Hepatic stellate cell (primary cell): ENCODE measurements at regions not wholly inside any gene's neighbourhood (a gene's known extent, or its start where the extent isn't known, plus 50 kb on each side); places are given as distances from the start of the nearest gene placed in this dataset.
"Not testable (repeated sequence)": the region's sequence is repeated elsewhere in the genome, so short reads cannot be mapped to it uniquely, and the experiment has no call there.

Source experiments
- DNase-seq: peaks from one replicate; pipeline ENCODE4 v3.0.0; 2011; ENCODE audit warnings: low spot score

DNA sequence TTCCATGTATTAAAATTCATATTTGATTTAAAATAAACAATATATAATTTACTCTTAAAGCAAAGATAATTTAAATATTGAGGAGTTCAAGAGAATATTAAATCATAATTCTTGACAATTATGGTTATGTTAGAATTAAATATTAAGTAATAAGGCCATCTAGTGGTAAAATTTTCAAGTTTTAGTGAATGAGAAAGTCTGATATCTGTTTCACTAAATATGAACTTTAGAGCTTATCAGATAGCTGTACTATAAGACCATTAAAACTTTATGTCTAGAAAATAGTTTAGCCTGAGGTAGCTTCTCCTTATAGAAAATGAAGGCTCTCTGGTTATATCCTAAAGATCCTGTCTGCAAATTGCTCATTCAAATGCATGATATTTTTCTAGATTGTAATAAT, 152.1 kb upstream of the PRSS12 start:
- DNase-seq = not testable (repeated sequence)

DNA sequence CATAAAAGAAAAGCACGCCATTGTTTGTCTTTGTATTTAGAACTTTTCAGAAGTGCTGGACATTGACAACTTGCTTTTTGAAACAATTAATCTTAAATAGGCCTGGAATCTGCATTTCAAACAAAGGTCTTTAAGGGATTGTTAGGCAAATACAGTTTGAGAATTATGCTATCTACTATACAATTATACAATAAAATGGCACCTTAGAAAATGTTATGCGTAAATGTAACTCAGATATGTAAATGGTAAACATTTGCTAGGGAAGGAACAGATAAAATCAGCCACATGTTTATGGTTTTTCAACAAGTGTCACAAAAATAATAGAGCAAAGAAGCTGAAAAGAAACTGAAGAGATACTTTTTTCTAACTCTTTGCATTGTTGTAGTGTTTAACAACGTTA, 152.7 kb upstream of the PRSS12 start:
- not testable (repeated sequence) for DNase-seq

DNA sequence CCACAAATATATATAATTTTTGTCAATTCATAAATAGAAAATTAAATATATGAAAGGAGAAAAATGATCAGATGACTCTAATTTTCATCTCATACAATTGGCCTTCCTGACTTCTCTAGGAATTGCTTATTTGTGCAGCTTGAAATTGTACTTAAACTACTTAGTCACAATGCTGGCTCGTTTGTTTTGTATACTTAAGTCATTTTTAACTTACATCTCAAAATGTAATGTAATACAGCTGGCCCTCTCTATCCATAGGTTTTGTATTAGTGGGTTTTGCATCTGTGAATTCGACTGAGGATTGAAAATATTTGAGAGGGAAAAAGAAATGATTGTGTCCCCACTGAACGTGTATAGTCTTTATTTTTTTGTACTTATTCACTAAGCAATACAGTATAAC, 160.1 kb upstream of the PRSS12 start:
- DNase-seq = not testable (repeated sequence)

DNA sequence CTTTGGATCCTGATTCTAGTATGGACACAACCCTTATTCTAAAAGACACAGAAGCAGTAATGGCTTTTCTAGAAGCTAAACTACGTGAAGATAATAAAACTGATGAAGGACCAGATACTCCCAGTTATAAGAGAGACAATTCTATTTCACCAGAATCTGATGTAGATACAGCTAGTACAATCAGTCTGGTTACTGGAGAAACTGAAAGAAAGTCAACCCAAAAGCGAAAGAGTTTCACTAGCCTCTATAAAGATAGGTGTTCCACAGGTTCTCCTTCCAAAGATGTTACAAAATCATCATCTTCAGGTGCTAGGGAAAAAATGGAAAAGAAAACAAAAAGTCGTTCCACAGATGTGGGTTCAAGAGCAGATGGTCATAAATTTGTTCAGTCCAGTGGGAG, 161.5 kb upstream of the PRSS12 start:
- not testable (repeated sequence) for DNase-seq

DNA sequence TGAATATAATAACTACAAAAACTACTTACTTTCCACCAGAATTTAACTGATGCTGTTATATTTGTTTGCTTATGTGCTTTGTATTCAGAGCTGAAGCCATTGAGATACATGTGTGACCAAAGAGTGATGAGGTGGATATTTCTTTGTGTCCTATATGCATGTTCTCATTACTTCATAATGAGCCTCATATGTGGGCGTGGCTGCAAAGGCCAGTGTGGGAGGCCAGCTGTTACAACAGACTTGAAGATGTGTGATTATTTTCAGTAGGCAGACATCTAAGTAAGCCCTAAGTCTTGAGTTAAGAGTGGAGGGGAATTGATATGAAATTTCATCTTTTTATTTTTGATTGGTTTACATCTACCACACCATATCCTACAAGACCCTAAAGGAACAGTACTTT, 163.3 kb upstream of the PRSS12 start:
- DNase-seq = not testable (repeated sequence)

DNA sequence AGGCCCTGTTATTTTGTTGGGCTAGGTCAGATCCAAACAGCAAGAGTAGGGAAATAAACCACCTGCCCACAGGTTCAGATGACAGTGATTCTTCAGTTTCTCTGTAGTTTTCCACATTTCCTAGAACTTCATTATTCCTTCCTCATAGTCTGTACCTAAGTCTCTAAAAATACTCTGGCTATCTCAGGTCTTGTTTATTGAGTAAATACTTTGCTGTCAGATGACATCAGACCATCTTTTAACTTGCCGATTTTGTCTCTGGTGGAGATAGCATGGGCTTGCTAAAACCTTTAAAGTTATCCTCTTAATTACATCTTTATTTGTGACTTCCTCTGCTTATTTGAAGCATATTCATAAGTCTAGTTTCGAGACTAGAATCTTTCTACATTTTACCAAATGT, 155.1 kb upstream of the METTL14 start:
- not testable (repeated sequence) for DNase-seq

DNA sequence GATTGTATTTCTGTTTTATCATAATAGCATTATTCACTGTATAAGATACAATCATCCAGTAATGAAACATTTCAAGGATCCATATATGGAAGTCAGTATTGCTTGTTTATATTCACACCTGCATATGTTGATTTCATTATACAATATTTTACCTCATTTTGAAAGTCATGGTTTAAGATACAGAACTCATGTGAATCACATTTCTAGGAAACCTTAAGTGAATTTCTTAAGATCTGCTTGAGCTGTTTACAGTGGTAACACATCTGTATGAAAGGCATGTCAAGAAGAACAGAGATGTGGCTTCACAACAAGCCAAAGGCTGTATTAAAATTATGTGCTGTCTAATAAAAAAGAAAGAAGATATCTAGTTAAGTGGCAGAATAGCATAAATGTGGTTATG, 153.2 kb upstream of the METTL14 start:
- DNase-seq = not testable (repeated sequence)

DNA sequence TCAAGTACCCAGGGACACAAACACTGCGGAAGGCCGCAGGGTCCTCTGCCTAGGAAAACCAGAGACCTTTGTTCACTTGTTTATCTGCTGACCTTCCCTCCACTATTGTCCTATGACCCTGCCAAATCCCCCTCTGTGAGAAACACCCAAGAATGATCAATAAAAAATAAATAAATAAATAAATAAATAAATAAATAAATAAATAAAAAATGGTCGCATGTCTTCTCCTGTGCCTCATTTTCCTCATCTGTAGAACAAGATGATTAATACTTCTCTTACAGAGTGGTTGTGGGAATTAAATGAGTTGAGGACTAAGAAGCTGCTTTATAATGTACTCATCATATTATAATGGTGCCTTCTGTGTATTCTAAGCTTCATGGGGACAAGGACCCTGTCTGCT, 149.4 kb upstream of the METTL14 start:
- DNase-seq = not testable (repeated sequence)

DNA sequence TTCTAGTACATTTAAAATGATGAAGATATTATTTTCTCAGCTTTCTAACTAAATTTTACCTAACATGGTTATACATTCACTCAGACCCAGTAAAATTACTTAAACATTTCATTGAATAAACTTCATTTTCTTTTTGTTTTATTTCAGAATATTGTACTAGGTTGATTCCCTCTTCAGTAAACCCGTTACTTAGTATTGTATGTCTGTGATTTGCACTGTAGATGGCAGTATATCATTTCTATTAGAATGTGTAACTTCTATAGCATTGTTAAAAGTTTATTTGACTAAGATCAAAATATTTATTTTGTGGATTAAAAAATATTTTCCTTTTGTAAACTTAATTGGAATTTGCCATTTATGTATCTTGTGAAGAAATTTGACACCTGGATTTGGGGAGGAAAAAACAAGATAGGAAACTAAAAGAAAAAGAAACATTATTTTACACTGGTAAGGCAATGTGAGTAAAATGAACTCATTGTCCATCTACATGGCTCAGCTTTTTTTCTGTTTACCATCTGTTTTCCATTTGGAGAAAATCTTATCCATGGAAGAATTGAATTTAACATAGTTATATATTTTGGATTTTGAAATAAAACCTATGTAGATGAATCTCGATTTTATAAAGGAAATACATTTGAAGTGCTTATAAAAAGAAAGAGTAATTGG, 145.6 kb upstream of the METTL14 start:
- peak; percentile 2 for DNase-seq

DNA sequence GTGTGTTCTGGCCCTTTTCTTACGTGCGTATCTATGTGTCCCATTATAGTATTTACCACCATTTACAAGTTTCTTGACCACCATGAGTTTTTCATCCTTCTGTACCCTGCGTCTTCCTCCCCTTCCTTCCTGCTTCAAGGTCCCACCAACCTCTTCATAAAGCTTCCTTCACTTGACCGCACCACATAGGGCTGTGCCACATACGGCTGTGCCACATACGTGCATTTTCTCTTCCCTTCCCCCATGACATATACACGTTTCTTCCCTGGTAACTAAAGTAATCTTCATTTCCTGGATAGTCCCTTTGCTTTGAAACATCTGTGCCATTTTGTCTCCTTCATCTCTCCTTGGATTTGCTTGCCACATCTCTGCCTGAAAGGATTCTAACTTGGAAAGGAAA, 128.6 kb upstream of the METTL14 start:
- not testable (repeated sequence) for DNase-seq

DNA sequence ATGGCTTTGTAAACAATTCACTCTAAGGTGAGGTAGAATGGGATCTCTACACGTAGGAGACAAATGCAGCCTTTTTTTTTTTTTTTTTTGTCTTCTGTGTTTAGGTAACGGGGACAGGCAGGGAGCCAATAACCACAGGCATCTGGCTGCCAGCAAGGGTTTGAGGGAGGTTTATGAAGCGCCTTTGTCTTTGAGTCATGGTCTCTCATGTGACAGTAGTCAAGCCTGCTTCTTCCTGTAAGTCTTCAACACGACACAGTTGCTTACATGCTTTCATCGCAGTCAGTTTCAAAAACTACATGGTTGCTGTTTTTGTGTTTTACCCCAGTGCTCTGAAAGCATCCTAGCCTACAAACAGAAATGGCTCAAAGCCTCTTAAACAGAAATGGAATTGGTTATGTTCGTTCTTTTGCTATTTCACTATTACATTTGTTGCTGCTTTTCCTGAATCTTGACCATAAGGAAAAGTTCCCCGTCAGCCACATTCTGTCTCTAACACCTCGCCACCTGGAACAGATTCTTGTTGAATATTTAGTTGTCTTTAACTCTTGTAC, 127.8 kb upstream of the METTL14 start:
- peak; percentile 8 for DNase-seq

DNA sequence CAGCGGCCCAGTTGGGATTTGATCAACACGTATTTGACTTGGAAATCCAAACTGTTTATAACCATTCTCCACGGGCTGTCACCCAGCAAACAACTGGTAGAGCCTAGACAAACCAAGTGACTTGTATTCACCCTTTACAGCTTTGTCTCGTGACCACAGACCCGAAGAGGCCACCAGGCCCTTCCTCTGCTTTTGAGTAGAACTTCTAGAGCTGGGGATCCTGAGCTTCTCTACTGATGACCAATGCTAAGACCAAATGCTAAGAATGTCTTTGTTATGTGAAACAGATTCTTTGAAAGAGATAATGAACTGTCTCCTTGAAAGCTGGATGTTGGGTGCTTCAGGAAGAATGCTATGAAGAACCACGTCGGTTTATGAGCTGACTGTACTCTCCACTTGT, 127.0 kb upstream of the METTL14 start:
- DNase-seq = not testable (repeated sequence)

DNA sequence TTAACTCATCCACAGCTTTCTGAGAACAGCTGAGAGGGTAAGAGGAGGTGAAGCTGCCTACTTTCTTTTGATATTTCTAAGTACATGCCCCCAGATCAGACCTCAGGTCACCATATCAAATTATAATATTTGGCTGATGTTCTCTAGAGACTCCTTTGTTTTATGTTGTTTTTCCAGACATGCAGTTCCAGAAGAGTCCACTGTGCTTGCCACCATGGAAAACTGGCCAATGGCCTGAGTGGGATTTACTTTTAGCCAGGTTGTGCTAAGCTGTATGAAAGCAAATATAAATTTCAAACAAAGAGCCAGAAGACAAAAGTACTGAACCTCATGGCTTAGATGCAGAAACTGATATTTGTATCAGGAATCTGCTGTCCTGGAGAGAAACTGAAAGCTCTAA, 123.6 kb upstream of the METTL14 start:
- not testable (repeated sequence) for DNase-seq

DNA sequence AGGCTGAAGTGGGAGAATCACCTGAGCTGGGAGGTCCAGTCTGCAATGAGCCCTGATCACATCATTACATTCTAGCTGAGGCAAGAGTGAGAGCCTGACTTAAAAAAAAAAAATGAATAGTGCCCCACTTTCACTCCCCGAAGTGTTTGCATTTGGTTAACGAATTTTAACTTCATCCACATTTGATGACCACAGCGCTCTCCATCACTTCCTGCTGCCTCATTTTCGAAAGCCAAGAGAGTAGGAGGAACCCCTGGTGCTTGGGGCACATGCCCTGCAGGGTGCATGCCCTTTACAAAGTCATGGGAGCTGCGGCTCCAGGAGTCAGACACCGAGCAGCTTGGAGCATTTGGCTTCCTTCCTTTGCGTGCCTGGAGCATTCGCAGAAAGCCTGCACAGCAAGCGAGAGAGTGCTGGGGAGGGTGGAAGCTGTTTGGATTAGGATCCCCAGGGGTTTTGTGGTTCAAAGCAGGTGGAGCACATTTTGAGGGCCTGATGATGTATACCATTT, 119.1 kb upstream of the METTL14 start:
- DNase-seq = peak; percentile 47

DNA sequence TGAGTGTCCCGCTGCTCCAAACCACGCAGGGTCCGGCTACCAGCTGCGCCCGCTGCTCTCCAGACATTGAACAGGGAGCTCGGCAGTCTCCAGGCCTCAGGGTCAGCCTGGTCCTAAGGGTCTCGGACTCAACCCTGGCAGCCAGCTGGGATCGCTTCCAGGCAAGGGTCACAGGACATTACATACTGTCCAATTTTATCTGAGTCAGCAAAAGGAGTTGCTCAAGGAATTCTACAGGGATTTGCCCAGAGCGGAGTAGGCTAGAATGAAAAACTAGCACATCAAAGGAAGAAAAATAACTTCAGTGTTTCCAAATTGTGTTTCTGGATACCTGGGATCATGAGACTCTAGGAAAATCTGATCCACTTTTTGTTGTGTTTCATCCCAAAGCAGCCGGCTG, 112.2 kb upstream of the METTL14 start:
- DNase-seq = not testable (repeated sequence)

DNA sequence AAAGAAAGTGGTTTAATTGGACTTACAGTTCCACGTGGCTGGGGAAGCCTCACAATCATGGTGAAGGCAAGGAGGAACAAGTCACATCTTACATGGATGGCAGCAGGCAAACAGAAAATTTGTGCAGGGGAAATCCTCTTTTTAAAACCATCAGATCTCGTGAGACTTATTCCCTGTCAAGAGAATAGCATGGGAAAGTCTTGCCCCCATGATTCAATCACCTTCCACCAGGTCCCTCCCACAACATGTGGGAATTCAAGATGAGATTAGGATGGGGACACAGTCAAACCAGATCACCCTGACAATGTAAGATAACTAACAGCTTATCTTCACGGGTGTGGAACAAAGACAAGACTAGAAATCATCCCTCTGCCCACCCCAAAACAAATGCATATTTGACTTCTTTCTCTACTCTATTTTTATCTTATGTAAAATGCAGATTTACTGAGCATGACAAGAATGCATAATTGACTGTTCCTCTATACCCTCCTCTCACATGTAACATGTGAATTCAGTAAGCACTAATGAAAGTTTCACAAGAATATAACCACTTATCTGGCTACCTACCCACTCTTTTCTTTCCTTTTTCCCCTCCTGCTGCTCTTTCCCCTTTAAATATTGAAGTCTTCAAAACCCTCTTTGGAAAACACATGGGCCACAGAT, 110.8 kb upstream of the METTL14 start:
- not testable (repeated sequence) for DNase-seq

DNA sequence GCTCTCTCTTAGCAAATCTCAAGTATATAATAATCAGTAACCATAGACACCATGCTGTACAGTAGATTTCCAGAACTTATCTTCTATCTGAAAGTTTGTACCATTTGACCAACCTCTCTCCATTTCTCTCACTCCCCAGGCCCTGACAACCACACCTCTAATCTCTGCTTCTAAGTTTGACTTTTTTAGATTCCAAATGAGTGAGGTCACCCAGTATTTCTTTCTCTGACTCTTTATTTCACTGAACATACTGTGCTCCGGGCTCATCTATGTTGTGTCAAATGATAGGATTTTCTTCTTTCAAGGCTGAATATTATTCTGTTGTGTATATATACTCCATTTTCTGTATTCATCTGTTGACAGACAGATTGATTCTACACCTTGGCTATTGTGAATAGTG, 110.1 kb upstream of the METTL14 start:
- not testable (repeated sequence) for DNase-seq

DNA sequence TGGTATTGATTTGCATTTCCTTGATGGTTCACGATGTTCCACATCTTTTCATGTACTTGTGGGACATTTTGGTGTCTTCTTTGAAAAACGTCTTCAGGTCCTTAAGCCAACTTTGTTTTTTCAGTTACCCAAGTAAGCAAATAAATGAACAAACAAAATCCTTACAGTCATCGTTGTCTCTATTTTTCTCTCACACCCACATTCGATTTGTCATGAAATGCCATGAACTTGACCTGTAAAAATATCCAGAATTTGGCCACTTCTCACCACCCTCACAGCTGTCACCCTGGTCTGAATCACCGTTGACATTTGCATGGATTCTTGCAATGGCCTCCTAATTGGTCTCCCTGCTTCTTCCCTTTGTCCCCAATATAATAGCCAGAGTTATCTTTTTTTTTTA, 109.5 kb upstream of the METTL14 start:
- not testable (repeated sequence) for DNase-seq

DNA sequence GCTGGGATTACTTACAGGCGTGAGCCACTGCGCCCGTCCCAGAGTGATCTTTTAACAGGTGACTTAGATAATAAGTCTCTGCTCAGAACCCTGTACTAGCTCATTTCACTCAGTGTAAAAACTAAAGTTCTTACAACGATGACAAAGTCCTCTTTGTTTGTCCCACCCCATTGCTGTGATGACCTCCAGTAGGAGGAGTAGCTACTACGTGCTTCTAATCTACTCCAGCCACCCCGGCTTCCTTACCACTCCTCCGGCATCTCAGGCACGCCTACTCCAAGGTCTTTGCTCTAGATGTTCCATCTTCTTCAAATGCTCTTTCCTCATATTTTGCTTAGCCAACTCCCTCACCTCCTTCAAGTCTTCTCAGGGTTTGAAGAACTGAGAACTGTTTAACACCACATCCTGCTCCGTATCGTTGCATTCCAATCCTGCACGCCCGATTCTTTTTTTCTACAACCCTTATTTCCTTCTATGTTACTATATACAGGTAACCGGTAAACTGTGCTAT, 108.4 kb upstream of the METTL14 start:
- DNase-seq = not testable (repeated sequence)

DNA sequence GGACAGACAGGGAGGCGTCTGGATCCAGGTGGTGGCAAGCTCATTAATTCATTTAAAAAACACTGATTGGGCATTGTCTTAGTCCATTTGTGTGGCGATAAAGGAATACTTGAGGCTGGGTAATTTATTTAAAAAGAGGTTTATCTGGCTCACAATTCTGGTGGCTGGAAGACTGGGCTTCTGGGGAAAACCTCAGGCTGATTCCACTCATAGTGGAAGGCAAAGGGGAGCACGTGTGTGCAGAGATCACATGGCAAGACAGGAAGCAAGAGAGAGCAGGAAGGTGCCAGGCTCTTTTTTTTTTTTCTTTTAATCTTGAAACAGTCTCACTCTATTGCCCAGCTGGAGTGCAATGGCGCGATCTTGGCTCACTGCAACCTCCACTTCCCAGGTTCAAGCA, 100.2 kb upstream of the METTL14 start:
- no peak for DNase-seq

DNA sequence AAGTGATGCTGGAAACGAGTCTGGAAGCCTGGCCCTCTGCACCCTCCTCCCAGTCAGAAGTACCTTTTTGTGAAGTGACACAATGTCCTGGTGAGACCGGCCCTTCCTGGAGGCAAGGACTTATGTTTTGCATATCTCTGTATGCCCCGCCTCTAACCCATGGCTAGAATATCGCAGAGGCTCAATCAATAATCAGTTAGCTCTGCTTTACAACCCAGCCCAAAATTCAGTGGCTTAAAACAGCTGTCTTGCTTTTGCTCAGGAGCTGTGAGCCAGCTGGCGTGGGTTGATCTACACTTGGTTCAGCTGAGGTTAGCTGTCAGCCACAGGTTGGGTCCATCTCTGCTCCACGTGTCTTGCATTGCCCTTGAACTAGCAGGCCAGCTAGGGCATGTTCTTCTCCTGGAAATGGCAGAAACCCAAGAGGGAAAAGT, 98.8 kb upstream of the METTL14 start:
- no peak for DNase-seq

DNA sequence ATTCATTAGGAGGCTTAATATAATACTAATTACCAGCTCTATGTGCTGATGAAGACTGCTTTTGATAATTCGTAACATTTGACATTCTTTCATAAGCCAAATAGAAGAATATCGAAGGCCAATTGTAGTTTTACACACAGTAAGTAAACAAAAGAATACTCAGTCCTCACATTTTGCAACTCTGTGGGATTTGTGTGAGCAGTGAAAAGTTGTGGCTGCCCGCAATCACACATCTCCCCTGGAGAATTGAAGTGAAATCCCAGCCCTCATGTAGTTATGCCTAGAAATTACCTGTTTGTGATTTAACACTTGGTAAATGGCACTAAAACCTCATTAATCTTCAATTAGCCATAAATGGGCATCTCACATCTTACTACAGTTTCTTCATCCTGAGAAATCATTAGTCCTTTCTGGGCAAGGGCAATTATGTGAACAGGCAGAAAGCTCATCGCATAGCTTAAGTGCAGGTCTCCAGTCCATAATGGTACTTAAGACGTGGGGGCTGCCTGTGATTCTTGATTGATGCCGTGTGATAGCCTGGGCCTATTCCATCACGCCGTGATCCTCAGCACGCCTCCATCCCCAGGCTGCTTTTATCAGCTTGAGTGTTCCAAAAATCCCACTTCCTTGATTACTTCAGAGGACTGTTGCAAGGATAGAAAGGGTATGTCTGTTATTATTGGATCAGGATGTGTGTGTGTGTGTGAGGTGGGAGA, 97.9 kb upstream of the METTL14 start:
- DNase-seq = no peak
